ENCODE measurements at regions not wholly inside any gene's neighbourhood (a gene's known extent, or its start where the extent isn't known, plus 50 kb on each side); places are given as distances from the start of the nearest gene placed in this dataset.

DNA sequence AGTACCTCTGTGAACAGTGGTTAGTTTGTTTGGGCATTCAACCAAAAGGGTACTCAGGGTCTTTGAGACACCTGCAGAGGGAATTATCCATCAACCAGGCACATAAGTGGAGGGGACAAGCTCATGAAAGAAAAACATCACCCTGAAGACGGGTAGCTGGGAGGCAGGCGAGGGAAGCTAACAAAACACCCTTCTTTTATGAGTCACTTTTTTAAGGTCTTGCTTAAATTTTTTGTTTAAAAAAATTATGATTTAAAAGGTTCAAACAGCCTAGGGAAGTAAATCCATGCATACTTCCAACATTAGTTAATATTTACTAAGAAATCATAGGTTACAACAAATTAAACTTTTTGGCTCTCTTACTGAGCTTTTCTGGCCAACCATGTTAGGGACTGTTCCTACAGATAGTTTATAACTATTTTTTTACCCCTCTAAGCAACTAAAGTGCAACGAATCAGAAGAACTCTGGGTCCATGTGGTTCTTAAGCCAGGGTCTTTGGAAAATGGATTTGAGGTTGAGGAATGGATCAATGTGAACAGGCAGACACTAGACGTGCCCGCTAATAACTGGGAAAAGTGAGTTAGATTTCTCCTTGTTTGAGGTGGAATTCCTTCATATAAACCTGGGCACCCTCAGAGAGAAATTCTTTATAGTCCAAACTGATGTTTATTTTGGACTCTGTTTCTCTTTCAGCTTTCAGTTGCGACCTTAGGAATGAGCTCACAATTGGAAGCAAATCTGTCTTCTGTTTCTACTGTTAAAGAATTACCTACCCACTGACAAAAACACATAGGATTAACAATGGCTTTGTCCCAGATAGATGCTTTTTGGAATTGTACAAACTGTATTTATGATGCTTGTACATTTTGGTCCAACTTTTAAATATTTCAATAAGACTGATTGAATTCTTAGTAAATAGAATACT is 123.0 kb downstream of the LYPLAL1 start:
- intact Hi-C loops (cut with micrococcal nuclease), result no loop called here
- ChIA-PET POLR2A (no interaction called here), CTCF (no interaction called here), RAD21 (ENCODE audit: low non-redundant PET in 1 of 2, low total read pairs in 2 of 2, uncharacterized antibody in 2 of 2, unreplicated experiment in 2 of 2) (no interaction called here)
- no peak overlapping the region for H3K4me2 ChIP-seq (ENCODE audit: low read length)
- BruUV-seq (replicated peaks), result no TSS peak
- H3K9me2 ChIP-seq (ENCODE audit: insufficient read depth), result no peaks in the 10 kb centered on the region
- H3K9ac ChIP-seq (ENCODE audit: low read length), result no peak overlapping the region
- no peaks in the 10 kb centered on the region for H3K79me2 ChIP-seq (ENCODE audit: insufficient read depth, low read length)
- no peaks in the 10 kb centered on the region for H3K27me3 ChIP-seq (ENCODE audit: insufficient read depth, low read length)
- H2AFZ ChIP-seq (ENCODE audit: low read depth, low read length, poor library complexity, severe bottlenecking), result no peak overlapping the region
- H3K4me1 ChIP-seq (ENCODE audit: control insufficient read depth in 1 of 2, insufficient read depth in 2 of 2, low read length in 2 of 2), result no peaks in the 10 kb centered on the region
- ATAC-seq (no peak), DNase-seq (ENCODE audit: low read depth, low spot score) (no peak)
- H4K20me1 ChIP-seq (ENCODE audit: insufficient read depth), result no peaks in the 10 kb centered on the region
- H3K27ac ChIP-seq (ENCODE audit: low read depth, low read length), result no peak overlapping the region
- TF ChIP-seq POLR2A (IDR thresholded peaks at IDR 0.05; ENCODE audit: borderline replicate concordance, extremely low read depth, insufficient read depth, insufficient read length) (no peak), FOSL1 (IDR thresholded peaks at IDR 0.05; ENCODE audit: low read depth) (no peak), POLR2AphosphoS5 (IDR thresholded peaks at IDR 0.05; ENCODE audit: low read depth, low read length) (no peak), ELF1 (IDR thresholded peaks at IDR 0.05; ENCODE audit: borderline replicate concordance, low read depth) (no peak), ZFX (IDR thresholded peaks at IDR 0.05) (no peak), RAD21 (IDR thresholded peaks at IDR 0.05; ENCODE audit: low read depth) (no peak), EZH2 (IDR thresholded peaks at IDR 0.05) (no peak), YY1 (IDR thresholded peaks at IDR 0.05; ENCODE audit: extremely low read depth, insufficient replicate concordance, low read depth, low read length) (no peak), ZBTB33 (IDR thresholded peaks at IDR 0.05; ENCODE audit: extremely low read depth, insufficient replicate concordance, low read length) (no peak), CTCF (IDR thresholded peaks at IDR 0.05 in 2 of 3, conservative IDR thresholded peaks at IDR 0.05 in 1 of 3; ENCODE audit: borderline replicate concordance in 1 of 3, insufficient read depth in 1 of 3, low read depth in 2 of 3, low read length in 2 of 3) (no peak), EGR1 (IDR thresholded peaks at IDR 0.05; ENCODE audit: low read depth) (no peak), JUND (IDR thresholded peaks at IDR 0.05) (no peak), CEBPB (IDR thresholded peaks at IDR 0.05; ENCODE audit: low read depth) (no peak)
- TF ChIP-seq, protein P1, sequence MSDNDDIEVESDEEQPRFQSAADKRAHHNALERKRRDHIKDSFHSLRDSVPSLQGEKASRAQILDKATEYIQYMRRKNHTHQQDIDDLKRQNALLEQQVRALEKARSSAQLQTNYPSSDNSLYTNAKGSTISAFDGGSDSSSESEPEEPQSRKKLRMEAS (IDR thresholded peaks at IDR 0.05), result no peak
- no peaks in the 10 kb centered on the region for H3K36me3 ChIP-seq (ENCODE audit: control insufficient read depth in 1 of 2, insufficient read depth in 2 of 2, low read length in 2 of 2)
- H3K4me3 ChIP-seq (replicated peaks in 1 of 2; ENCODE audit: low read depth in 1 of 2, low read length in 2 of 2), result no peak overlapping the region
- no peaks in the 10 kb centered on the region for H3K9me3 ChIP-seq (ENCODE audit: control insufficient read depth in 1 of 2, insufficient read depth in 1 of 2, low read depth in 1 of 2, low read length in 2 of 2)

All from HCT116 (cell line).